ENCODE measurements at regions not wholly inside any gene's neighbourhood (a gene's known extent, or its start where the extent isn't known, plus 50 kb on each side); places are given as distances from the start of the nearest gene placed in this dataset.

- no peak for DNase-seq (ENCODE audit: low read depth)
- TF ChIP-seq CTCF (IDR thresholded peaks at IDR 0.05; ENCODE audit: insufficient read depth, low read length, poor library complexity, severe bottlenecking) = no peak
- Histone ChIP-seq H3K4me3 (ENCODE audit: low read depth, low read length) (no peak overlapping the region), H3K36me3 (ENCODE audit: control insufficient read depth, insufficient read depth, low read length) (no peaks in the 10 kb centered on the region), H3K27me3 (ENCODE audit: control insufficient read depth, insufficient read depth, low read length) (no peaks in the 10 kb centered on the region)
Observed at GRCh38 chr12:87381742-87382141, 647.5 kb downstream of the C12orf50 start.

GRCh38 chr12:87378526-87378925 lies 650.7 kb downstream of the C12orf50 start:
- H3K36me3 ChIP-seq (ENCODE audit: control insufficient read depth, insufficient read depth, low read length) = no peaks in the 10 kb centered on the region
- no peak overlapping the region for H3K4me3 ChIP-seq (ENCODE audit: low read depth, low read length)
- no peak for TF ChIP-seq CTCF (IDR thresholded peaks at IDR 0.05; ENCODE audit: insufficient read depth, low read length, poor library complexity, severe bottlenecking)
- H3K27me3 ChIP-seq (ENCODE audit: control insufficient read depth, insufficient read depth, low read length) = no peaks in the 10 kb centered on the region
- no peak for DNase-seq (ENCODE audit: low read depth)

GRCh38 chr12:87376722-87377121 lies 652.5 kb downstream of the C12orf50 start:
- Histone ChIP-seq H3K27me3 (ENCODE audit: control insufficient read depth, insufficient read depth, low read length) (no peaks in the 10 kb centered on the region), H3K4me3 (ENCODE audit: low read depth, low read length) (no peak overlapping the region), H3K36me3 (ENCODE audit: control insufficient read depth, insufficient read depth, low read length) (no peaks in the 10 kb centered on the region)
- no peak for DNase-seq (ENCODE audit: low read depth)
- no peak for TF ChIP-seq CTCF (IDR thresholded peaks at IDR 0.05; ENCODE audit: insufficient read depth, low read length, poor library complexity, severe bottlenecking)

GRCh38 chr12:87369161-87369560 lies 660.0 kb downstream of the C12orf50 start:
- Histone ChIP-seq H3K27me3 (ENCODE audit: control insufficient read depth, insufficient read depth, low read length) (no peaks in the 10 kb centered on the region), H3K4me3 (ENCODE audit: low read depth, low read length) (no peak overlapping the region), H3K36me3 (ENCODE audit: control insufficient read depth, insufficient read depth, low read length) (no peaks in the 10 kb centered on the region)
- DNase-seq (ENCODE audit: low read depth) = no peak
- no peak for TF ChIP-seq CTCF (IDR thresholded peaks at IDR 0.05; ENCODE audit: insufficient read depth, low read length, poor library complexity, severe bottlenecking)

- no peaks in the 10 kb centered on the region for H3K27me3 ChIP-seq (ENCODE audit: control insufficient read depth, insufficient read depth, low read length)
- no peak for DNase-seq (ENCODE audit: low read depth)
- no peak for TF ChIP-seq CTCF (IDR thresholded peaks at IDR 0.05; ENCODE audit: insufficient read depth, low read length, poor library complexity, severe bottlenecking)
Observed at GRCh38 chr12:87368259-87368658, 660.9 kb downstream of the C12orf50 start.

GRCh38 chr12:87365423-87365822 lies 663.8 kb downstream of the C12orf50 start:
- DNase-seq (ENCODE audit: low read depth) = no peak
- Histone ChIP-seq H3K27me3 (ENCODE audit: control insufficient read depth, insufficient read depth, low read length) (no peaks in the 10 kb centered on the region), H3K4me3 (ENCODE audit: low read depth, low read length) (no peak overlapping the region), H3K36me3 (ENCODE audit: control insufficient read depth, insufficient read depth, low read length) (no peaks in the 10 kb centered on the region)
- TF ChIP-seq CTCF (IDR thresholded peaks at IDR 0.05; ENCODE audit: insufficient read depth, low read length, poor library complexity, severe bottlenecking) = no peak

More at GRCh38 chr12:87368259-87368658, 660.9 kb downstream of the C12orf50 start:
- no peaks in the 10 kb centered on the region for H3K36me3 ChIP-seq (ENCODE audit: control insufficient read depth, insufficient read depth, low read length)
- no peak overlapping the region for H3K4me3 ChIP-seq (ENCODE audit: low read depth, low read length)
